GM21360 (cell line): ENCODE measurements at regions not wholly inside any gene's neighbourhood (a gene's known extent, or its start where the extent isn't known, plus 50 kb on each side); places are given as distances from the start of the nearest gene placed in this dataset.

Source experiments
- ATAC-seq: cut with Tn5 transposase; IDR thresholded peaks from one replicate; pipeline ENCODE4 v1.9.1; 2021; ENCODE audit warnings: mild to moderate bottlenecking, moderate library complexity; ENCODE audit not compliant: unreplicated experiment

GRCh38 chr13:50345804-50346203 is 330.6 kb downstream of the KCNRG start:
- ATAC-seq = no peak

- no peak for ATAC-seq
Observed at GRCh38 chr13:50348371-50348770, 333.1 kb downstream of the KCNRG start.

- ATAC-seq = no peak
Observed at GRCh38 chr13:50352720-50353480, 337.7 kb downstream of the KCNRG start.

GRCh38 chr13:50353651-50354415 is 338.6 kb downstream of the KCNRG start:
- no peak for ATAC-seq

- ATAC-seq = no peak
Observed at GRCh38 chr13:50355797-50356196, 340.6 kb downstream of the KCNRG start.

GRCh38 chr13:50357136-50357535 is 341.9 kb downstream of the KCNRG start:
- no peak for ATAC-seq

GRCh38 chr13:50357586-50358118 is 342.4 kb downstream of the KCNRG start:
- no peak for ATAC-seq

GRCh38 chr13:50358231-50359040 is 343.2 kb downstream of the KCNRG start:
- no peak for ATAC-seq

- ATAC-seq = no peak
Observed at GRCh38 chr13:50359041-50359367, 343.8 kb downstream of the KCNRG start.

- no peak for ATAC-seq
Observed at GRCh38 chr13:50359779-50360178, 344.5 kb downstream of the KCNRG start.

- ATAC-seq = no peak
Observed at GRCh38 chr13:50360637-50361036, 345.4 kb downstream of the KCNRG start.

- ATAC-seq = no peak
Observed at GRCh38 chr13:50361282-50361681, 346.0 kb downstream of the KCNRG start.

- ATAC-seq = peak; percentile 49
Observed at GRCh38 chr13:50365408-50366391, 350.5 kb downstream of the KCNRG start.

GRCh38 chr13:50366488-50367174 is 351.4 kb downstream of the KCNRG start:
- peak; percentile 69 for ATAC-seq

- no peak for ATAC-seq
Observed at GRCh38 chr13:50369646-50370045, 354.4 kb downstream of the KCNRG start.

- ATAC-seq = peak; percentile 60
Observed at GRCh38 chr13:50370303-50370950, 355.2 kb downstream of the KCNRG start.

GRCh38 chr13:50374517-50374916 is 359.3 kb downstream of the KCNRG start:
- ATAC-seq = no peak

- ATAC-seq = no peak
Observed at GRCh38 chr13:50375792-50376191, 360.5 kb downstream of the KCNRG start.
